SH-SY5Y (cell line): ENCODE measurements at regions not wholly inside any gene's neighbourhood (a gene's known extent, or its start where the extent isn't known, plus 50 kb on each side); places are given as distances from the start of the nearest gene placed in this dataset.

ENCODE experiments used
- GATA2 ChIP-seq: IDR thresholded peaks from 2 replicates; pipeline ENCODE4 v1.6.1; 2011; ENCODE audit warnings: mild to moderate bottlenecking, low read depth, low read length
- GATA3 ChIP-seq: IDR thresholded peaks from 2 replicates; pipeline ENCODE4 v1.6.1; 2011; ENCODE audit warnings: low read depth, mild to moderate bottlenecking, low read length, moderate library complexity

DNA sequence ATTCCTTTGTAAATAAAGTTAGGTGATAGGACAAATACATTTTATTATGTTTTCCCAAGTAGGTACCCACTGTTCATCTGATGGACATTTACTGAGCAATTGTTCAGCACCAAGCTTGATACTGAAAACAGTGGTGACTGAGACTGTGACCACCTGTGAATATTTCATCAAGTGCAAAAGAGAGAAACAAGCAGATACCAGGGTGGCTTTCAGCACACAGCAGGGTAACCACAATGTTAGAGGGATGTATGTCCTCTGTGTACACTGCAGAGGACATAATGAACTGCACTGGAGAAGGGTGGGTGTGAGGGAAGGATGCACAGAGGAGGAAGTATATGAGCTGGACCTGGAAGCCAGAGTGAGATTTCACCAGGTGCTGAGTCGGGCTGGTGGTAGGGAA, 411.8 kb downstream of the RAD51AP2 start:
- TF ChIP-seq GATA2, result no peak
- TF ChIP-seq GATA3, result no peak
